Activated T-cell treated with anti-CD3 and anti-CD28 coated beads, Interleukin-2, amount 50 U/mL, for 1 hour (primary cell): ENCODE measurements at regions not wholly inside any gene's neighbourhood (a gene's known extent, or its start where the extent isn't known, plus 50 kb on each side); places are given as distances from the start of the nearest gene placed in this dataset.
"Not testable (repeated sequence)": the region's sequence is repeated elsewhere in the genome, so short reads cannot be mapped to it uniquely, and the experiment has no call there.

Source experiments
- DNase-seq: peaks from one replicate; pipeline ENCODE4 v3.0.0-alpha.2; 2020

GRCh38 chr2:193228276-193228675 lies 1033.5 kb upstream of the TMEFF2 start:
- no peak for DNase-seq

DNA sequence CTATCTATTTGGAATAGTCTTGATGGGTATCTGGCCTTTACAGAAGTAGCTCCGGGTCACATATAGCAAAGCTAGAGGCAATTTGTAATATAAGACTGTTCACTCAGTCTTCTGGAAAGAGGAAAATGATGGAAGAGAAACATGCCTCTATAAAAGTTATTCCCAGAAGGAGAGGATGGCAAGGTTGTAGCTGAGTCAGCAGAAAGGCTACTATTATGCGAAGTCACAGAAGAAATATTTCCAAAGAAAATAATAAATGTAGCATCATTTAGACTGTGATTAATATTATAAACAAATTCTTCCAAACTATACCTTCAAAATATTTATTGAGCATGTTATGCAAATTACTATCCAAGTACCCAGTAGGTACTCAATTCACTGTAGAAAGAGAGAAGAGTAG lies 1027.7 kb upstream of the TMEFF2 start:
- DNase-seq: no peak

DNA sequence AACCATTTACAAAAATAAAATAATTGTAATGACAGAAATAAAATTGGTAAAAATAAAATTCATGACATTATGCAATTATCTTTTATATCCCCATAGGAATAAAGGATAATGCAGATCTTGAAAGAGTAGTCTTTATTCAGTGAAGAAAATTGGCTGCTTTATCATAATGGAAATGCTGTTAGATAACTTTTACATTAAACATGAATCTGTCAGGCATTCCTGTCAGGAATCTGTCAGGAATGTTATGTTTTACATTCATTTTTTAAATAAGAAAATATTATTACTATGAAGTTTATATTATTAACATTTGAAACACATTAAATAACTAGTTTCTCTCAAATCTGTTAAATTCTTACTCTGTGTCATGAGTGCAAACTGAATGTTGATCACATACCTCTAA lies 1024.7 kb upstream of the TMEFF2 start:
- DNase-seq: no peak

DNA sequence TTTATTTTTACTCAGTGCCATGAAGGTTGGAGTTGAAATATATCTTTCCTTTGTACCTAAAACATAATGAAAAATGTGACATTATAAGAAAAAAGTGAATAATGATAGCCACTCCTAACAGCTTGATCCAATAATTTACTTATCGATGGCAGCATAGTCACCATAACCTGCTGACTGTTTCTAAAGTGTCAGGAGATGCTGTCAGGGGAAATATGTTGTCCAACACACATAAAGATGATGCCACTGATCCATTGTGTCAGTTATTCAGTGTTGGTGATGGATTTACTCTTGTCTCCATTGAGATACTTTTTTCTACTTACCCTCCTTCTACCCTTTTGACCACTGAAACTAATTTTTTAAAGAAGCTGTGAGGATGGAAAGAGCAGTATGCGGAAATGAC lies 1006.9 kb upstream of the TMEFF2 start:
- no peak for DNase-seq

DNA sequence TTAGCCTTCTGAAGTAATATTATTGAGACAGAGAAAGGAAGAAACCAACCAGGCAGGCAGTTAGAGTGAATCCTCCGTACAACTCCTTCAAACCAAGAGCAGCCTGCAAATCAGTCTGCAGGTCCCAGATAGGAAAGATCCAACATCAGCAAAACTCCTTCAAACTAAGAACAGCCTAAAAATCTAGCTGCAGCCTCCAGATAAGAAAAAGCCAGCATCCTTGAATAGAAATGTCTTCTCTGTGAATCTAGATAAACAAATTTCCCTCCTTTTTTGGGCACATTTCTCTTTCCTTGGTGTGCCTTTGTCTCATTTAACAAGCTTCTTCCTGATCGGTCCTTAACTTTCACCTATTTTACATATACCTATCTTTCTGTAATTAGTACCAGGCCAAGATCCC lies 1004.6 kb upstream of the TMEFF2 start:
- DNase-seq: no peak

DNA sequence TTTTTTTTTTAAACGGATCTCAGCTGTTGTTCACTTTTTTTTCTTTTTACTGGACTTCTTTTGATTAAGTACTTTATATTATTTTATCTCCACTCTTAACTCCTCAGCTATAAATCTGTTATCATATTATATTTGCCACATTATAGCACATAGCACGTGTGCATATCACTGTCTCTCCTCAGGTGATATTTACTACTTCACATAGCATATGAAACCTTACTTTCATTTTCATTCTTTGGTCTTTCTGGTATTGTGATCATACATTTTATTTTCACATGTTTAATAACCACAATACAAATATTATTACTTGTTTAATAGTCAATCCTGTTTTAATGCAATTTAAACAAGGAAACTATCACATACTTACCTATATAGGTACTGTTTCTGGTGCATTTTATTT lies 993.1 kb upstream of the TMEFF2 start:
- DNase-seq: no peak

- not testable (repeated sequence) for DNase-seq
Observed at GRCh38 chr2:193170981-193171380, 976.2 kb upstream of the TMEFF2 start.

GRCh38 chr2:193156480-193156879 lies 961.7 kb upstream of the TMEFF2 start:
- DNase-seq: no peak

DNA sequence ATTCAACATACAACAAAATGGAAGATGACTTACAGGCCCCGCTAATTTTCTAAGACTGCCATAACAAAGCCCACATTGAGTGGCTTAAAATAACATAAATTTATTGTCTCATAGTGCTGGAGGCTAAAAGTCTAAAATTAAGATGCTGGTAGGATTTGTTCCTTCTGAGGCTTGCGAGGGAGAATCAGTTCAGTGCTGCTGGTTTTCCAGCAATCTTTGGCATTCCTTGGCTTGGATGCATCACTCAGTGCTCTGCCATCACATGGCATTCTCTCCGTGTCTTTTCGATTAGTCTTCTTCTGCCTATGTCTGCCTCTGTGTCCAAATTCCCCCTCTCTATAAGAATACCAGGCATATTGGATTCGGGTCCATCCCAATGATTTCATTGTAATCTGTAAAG lies 959.3 kb upstream of the TMEFF2 start:
- no peak for DNase-seq

GRCh38 chr2:193153576-193153975 lies 958.8 kb upstream of the TMEFF2 start:
- no peak for DNase-seq

- not testable (repeated sequence) for DNase-seq
Observed at GRCh38 chr2:193142467-193142866, 947.7 kb upstream of the TMEFF2 start.

DNA sequence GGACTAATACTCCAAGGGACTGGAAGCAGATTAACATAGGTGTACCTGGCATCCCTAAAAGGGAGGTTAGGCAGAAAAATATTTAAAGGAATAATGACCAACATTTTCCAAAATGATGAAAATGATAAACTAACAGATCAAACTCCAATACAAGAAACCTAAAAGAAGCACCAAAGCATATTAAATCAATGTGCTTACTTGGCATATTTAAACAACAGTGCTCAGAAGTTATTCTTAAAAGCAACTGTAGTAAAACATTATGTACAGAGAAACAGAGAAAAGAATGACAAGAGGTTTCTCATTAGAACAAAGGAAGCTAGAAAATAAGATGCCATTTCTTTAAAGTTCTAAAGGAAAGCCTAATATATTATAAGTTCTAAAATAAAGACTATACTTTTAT lies 947.3 kb upstream of the TMEFF2 start:
- no peak for DNase-seq

DNA sequence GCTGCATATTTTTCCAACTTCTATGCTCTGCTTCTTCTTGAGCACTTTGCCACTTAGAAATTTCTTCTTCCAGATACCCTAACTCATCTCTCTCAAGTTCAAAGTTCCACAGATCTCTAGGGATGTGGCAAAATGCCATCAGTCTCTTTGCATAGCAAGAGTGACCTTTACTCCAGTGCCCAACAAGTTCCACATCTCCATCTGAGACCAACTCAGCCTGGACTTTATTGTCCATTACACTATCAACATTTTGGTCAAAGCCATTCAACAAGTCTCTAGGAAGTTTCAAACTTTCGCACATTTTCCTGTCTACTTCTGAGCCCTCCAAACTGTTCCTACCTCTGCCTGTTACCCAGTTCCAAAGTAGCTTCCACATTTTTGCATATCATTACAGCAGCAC lies 946.2 kb upstream of the TMEFF2 start:
- not testable (repeated sequence) for DNase-seq

GRCh38 chr2:193124815-193125214 lies 930.1 kb upstream of the TMEFF2 start:
- no peak for DNase-seq

GRCh38 chr2:193114827-193115226 lies 920.1 kb upstream of the TMEFF2 start:
- DNase-seq: no peak

DNA sequence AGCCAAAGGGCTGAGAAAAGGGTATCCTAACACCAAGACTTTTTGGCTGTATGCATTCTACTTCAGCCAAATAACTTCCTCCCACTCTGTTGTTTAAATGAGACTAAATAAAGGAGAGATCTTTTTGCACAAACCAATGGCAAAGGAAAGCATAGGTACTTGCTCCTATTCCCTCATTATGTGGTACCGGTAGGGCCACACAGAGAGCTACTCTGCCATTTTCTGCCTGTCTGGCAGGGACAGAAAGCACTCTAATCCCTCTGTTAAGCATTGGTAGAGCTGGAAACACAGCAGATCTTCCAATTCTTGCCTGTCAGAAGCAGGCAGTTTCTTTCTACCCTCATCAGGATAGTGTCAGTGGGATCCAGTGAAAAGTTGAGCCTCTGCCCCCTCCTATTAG lies 918.3 kb upstream of the TMEFF2 start:
- DNase-seq: no peak

- DNase-seq: no peak
Observed at GRCh38 chr2:193103064-193103463, 908.3 kb upstream of the TMEFF2 start.

- DNase-seq: no peak
Observed at GRCh38 chr2:193101591-193101990, 906.9 kb upstream of the TMEFF2 start.

DNA sequence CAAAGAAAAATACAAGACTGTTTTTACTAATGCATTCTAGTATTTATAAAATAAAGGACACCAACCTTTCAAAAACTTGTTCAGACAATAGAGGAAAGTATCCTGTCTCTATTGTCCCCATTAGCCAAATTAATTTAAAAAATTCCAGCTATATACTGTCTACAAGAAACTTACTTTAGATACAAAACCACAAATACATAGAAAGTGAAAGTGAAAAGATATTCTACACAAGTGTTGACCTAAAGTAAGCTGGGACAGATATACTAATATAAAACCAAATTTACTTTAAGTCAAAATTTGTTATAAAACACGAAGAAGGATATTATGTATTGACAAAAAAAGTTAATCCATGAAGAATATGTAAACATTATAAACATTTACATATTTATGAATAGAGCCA lies 893.3 kb upstream of the TMEFF2 start:
- no peak for DNase-seq

GRCh38 chr2:193076995-193077394 lies 882.3 kb upstream of the TMEFF2 start:
- DNase-seq: no peak

GRCh38 chr2:193074933-193075332 lies 880.2 kb upstream of the TMEFF2 start:
- DNase-seq: no peak

DNA sequence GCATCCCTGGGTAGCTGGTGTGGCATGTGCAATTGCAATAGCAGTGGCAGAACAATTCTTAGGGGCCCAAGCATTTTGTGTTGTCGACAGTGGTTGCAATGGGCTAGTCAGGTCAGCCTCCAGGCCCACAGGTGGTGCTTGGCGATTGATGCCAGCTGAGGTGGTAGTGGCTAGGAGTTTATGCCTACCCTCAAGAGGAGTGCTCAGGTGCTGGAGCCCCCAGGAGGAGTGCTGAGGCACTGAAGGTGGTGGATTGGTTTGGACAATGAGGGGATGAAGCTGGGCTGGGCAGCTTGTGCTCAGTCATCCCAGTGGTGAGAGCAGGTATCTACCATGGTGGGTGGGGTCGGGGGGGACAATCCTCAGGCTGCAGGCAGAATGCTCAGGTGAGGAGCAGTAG lies 877.9 kb upstream of the TMEFF2 start:
- DNase-seq: no peak

DNA sequence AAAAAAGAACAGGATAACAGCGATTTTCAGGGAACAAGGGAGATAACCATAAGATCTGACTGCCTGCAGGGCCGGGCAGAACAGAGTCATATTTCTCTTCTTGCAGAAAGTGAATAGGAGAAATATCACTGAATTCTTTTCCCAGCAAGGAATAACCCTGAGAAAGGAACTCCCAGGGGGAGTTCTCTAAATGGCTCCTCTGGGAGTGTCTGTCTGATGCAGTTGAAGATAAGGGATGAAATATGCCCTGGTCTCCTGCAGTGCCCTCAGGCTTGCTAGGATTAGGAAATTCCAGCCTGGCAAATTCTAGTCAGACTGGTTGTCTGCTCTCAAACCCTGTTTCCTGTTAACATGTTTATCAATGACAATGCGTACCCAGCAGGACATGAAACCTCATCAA lies 830.8 kb upstream of the TMEFF2 start:
- not testable (repeated sequence) for DNase-seq

GRCh38 chr2:193024791-193025190 lies 830.1 kb upstream of the TMEFF2 start:
- no peak for DNase-seq

- no peak for DNase-seq
Observed at GRCh38 chr2:193011870-193012269, 817.1 kb upstream of the TMEFF2 start.

- no peak for DNase-seq
Observed at GRCh38 chr2:192993059-192993458, 798.3 kb upstream of the TMEFF2 start.
